ENCODE measurements at regions not wholly inside any gene's neighbourhood (a gene's known extent, or its start where the extent isn't known, plus 50 kb on each side); places are given as distances from the start of the nearest gene placed in this dataset.

- DNase-seq: no peak
Observed at GRCh38 chr7:156001496-156002260, 189.4 kb upstream of the SHH start.

DNA sequence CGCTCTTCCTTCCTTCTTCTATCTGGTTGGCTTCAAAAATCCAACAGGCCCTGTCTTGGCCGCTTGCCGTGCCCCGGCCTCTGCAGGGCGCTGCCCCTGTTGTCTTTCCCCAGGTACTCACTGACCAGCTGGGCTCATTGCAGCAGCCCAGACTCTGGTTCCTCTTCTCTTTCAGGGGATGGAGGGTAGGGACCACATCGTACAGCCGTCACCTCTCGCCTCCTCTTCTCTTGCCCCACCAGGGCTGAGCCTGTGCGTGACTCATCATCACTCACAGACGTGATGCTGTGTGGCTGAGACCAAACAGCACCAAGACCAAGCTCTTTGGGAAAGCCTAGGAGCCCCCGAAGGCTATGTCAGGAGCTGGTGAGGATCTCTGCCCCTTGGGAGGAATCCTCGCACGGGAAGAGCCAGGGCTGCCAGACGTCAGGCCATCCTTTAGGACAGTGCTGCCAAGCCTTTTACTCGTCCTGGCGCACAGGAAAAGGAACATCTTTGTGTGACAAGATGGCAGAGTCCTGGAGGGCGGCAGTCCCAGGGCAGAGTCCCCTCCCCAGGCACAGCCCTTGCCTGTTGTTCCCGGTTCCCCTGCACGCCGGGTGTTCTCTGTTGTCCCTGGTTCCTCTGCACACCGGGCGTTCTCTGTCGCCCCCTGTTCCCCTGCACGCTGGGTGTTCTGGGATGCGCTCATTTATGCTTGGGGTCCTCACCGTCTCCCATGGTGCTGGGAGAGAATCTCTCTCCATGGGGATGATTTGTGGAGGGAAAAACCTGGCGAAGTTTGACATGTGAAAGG lies 188.5 kb upstream of the SHH start:
- DNase-seq: no peak

- DNase-seq: no peak
Observed at GRCh38 chr7:155999631-156000489, 187.6 kb upstream of the SHH start.

DNA sequence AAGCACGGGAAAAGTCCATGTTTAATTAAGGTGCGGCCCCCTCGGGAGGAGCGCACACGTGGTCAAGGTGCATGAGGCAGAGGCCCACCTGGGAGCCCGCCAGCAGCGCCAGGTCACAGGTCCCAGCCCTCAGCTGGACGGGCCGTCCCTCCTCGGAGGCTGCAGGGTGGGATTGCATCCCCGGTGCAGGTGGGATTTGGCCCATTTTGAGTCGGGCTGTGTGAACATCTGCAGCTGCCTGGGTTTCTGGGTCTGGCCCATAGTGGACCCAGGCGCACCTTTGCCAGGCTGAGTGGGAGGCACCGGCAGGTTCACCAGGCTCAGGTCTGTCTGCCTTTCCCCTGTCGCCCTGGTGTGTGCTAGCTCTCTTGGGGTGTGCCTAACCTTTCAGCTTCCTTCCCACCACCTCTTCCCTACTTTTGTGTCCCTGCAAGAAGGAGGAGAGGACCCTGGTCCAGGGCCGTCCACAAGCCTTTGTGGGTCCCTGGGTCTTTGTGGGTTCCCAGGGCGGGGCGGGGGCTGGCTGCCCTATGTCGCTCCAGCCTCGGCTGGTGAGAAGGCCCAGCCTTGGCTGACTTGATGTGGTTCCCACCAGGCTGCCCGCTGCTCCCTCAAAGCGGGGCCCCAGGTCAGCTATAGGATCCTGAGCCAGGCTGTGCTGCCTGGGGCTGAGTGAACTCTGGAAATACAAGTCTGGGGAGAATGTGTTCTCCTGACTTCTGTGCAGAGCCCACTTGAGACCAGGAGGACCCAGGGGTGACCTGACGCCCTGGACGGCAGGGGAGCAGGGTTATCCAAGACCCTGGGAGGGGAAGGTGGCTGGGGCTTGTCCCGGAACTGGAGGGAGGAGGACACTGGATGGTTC lies 186.7 kb upstream of the SHH start:
- no peak for DNase-seq

DNA sequence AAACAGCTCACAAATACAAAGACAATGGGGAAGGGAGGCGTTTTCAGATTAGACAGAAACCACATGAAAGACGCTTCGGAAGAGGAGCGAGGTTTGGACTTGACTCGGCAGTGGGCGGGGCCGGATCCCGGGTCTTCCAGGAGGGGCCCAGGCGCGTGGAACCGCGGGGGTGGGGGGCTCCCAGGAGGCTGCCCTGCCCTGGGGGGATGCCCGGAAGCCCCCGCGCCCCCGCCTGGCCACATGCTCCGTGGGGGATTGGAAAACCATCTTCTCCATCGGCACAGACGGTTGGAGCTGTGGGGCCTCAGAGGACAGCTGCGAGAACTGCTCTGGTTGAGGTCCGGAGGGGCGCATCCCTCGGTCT lies 186.0 kb upstream of the SHH start:
- DNase-seq: no peak

- DNase-seq: no peak
Observed at GRCh38 chr7:155997431-155998327, 185.4 kb upstream of the SHH start.

DNA sequence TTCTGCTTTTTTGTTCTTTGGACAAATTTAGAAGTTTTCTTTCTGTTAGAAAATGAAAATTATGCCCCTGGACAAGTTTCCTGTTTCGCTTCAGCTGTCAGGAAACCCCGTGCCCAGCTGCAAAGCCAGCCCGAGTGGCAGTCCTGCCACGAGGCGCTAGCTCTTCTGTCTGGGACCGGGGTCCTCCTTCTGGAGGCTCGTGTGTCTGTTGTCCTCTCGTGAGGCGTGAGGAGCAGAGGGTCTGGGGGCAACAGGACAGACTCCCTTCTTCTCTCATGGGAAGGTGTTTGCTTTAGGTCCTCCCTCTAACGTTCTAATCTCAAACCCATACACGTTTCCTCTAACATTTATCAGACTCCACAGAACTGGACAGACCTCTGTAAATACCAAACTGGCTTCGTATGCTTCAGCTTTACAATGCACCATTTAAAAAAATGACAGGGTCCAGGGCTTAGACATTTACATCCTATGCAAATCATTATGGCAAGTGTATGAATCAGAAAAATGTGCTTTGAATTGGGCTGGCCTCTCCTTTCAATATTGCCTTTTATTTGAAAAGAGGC lies 184.5 kb upstream of the SHH start:
- DNase-seq: no peak

DNA sequence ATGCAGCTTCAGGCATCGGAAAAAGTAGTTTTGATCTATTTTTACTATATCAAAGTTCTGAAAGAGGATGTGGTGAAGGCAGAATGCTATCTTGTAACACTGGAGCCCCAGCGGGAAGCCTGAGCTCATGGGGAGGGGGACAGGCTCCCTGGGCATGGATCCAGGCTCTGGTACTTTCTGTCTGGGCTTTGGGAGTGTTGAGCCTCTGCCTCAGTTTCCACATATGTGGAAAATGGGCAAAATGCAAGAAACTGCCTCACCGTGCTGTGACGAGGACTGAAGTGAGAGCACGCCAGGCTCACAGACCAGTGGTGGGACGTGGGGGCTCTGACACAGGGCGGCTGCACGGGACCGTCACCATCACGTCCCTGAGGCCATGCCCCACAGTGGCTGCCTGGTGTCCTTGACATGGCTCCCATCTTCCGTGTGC lies 182.9 kb upstream of the SHH start:
- DNase-seq: no peak

DNA sequence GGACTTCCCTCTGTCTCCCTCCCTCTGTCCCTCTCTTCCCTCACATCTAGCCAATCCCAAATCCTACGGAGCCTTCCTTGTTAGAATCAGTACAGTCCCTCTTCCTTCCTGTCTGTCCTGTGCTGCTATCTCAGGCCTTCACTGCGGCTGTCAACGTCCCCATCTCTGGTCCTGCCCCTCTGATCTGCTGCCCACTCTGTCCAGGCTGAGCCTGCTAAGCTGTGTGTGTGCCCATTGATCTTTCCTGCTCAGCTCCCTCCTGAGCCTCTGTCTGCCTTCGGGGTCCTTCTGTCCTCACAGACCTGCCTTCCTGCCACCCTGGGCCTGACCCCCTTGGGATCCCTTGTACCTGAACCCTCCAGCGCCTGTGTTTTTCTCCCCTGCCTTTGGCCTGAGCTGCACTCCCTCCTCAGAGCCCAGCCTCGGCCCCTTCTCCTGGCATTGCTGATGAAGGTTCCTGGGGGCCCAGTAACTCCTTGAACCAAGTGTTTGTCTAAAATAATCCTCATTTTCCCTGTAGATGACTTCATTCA lies 182.1 kb upstream of the SHH start:
- DNase-seq: no peak

GRCh38 chr7:155993420-155994278 lies 181.4 kb upstream of the SHH start:
- DNase-seq: no peak

DNA sequence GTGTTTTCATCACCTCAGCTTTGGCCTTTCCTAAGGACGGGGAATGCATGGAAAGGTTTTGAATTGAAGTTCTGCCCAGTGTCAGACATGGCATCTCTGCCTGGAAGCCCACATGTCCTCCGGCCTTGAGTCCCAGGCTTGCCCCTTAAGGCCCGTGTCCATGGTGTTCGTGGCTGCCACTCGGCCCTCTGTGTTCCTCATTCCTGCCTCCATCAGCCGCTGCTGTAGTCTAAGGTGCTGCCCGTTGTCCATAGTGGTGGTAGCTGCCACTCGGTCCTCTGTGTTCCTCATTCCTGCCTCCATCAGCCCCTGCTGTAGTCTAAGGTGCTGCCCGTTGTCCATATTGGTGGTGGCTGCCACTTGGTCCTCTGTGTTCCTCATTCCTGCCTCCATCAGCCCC lies 180.7 kb upstream of the SHH start:
- DNase-seq: no peak

- no peak for DNase-seq
Observed at GRCh38 chr7:155992538-155992937, 180.3 kb upstream of the SHH start.

DNA sequence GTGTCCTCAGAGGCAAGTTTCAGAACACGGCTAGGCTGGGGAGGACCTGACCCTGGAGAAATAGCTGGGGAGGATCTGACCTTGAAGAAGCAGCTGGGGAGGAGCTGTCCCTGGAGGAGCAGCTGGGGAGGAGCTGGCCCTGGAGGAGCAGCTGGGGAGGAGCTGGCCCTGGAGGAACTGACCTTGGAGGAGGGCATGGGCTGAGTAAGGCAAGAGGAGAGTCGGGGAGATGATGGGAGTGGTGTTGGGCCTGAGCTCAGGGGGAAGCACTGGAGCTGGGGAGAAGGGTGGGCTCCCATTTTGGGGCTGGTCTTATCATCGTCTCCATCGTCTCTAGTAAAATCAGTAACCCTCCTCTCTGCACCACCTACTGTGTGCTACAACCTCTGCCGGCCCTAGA lies 179.8 kb upstream of the SHH start:
- DNase-seq: no peak

GRCh38 chr7:155991470-155991869 lies 179.2 kb upstream of the SHH start:
- DNase-seq: no peak

DNA sequence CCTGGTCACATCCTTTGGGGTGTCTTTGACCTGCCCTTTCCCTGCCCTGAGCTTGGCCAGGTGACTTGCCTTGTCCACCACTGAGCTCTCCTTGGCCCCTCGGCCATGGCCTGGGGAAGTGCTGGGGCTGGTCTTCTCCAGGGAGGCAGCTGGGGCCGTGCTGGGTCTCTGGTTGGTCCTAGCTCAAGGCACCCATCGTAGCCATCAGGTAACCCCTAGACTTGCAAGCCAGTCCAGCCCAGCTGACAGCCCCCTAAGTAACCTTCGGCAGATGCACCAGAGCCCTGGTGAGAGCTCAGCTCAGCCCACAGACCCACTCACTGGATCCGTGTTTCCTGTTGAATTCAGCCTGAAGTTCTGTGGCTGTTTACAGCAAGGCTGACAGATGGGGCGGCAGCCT lies 176.2 kb upstream of the SHH start:
- no peak for DNase-seq

- no peak for DNase-seq
Observed at GRCh38 chr7:155987681-155988235, 175.5 kb upstream of the SHH start.

- no peak for DNase-seq
Observed at GRCh38 chr7:155986497-155987160, 174.4 kb upstream of the SHH start.

DNA sequence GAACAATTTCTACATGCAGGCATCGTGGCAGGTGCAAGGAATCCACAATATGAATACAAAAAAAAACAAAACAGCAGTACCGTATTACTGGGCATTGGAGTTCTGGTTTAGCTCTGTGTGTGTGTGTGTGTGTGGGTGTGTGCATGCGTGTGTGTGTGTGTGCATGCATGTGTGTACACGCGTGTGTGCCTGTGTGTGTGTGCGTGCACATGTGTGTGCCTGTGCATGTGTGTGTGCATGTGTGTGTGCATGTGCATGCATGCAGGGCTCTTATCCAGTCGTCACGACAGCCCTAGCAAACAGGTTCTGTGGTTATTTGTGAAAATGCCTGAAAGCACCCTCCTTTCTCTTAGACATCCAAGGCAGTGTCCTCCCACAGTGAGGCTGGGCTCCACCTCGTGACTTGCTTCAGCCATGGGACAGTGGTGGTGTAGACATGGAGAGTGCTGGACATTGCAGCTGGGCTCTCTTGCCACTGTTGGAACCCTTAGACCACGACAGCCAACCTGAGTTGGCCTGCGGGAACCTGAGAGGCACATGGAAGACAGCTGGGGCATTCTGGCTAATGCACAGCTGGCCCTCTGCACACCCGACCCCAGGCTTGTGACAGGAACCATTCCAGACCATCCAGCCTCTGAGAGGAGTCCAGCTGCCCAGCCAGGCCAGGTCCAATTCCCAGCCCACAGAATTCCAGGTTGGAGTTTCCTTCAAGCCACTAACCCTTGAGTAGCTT lies 173.4 kb upstream of the SHH start:
- no peak for DNase-seq
